GM23338 (cell line): ENCODE measurements at regions not wholly inside any gene's neighbourhood (a gene's known extent, or its start where the extent isn't known, plus 50 kb on each side); places are given as distances from the start of the nearest gene placed in this dataset.

Experiments used
- ATAC-seq: fragments of 200-7000 bp; cut with Tn5 transposase; 3 replicates; pipeline ENCODE4 v1.9.1; 2020
- DNase-seq: peaks from one replicate; pipeline ENCODE4 v3.0.0-alpha.2; 2015; ENCODE audit warnings: low spot score
- H2AFZ ChIP-seq: fragments of 200-600 bp; sonication (generic); 2 replicates; pipeline ENCODE4 v1.8.0; 2016; ENCODE audit warnings: antibody characterized with exemption, mild to moderate bottlenecking, moderate library complexity
- H3F3A ChIP-seq: fragments of 200-600 bp; sonication (generic); replicated peaks from 2 replicates; pipeline ENCODE4 v1.8.0; 2017; ENCODE audit warnings: antibody characterized with exemption, mixed run types, low read depth
- H3K27ac ChIP-seq: fragments of 200-600 bp; sonication (generic); 2 replicates; pipeline ENCODE4 v1.6.1; 2016; ENCODE audit warnings: low read depth
- H3K27me3 ChIP-seq: fragments of 200-600 bp; sonication (generic); 2 replicates; pipeline ENCODE4 v1.8.0; 2016; ENCODE audit warnings: mild to moderate bottlenecking, mixed run types, moderate library complexity; ENCODE audit not compliant: insufficient read depth
- H3K36me3 ChIP-seq: fragments of 200-600 bp; sonication (generic); 2 replicates; pipeline ENCODE4 v1.8.0; 2016; ENCODE audit warnings: mild to moderate bottlenecking; ENCODE audit not compliant: insufficient read depth
- H3K4me1 ChIP-seq: fragments of 200-600 bp; sonication (generic); 2 replicates; pipeline ENCODE4 v1.8.0; 2016; ENCODE audit warnings: mild to moderate bottlenecking, moderate library complexity; ENCODE audit not compliant: insufficient read depth
- H3K4me2 ChIP-seq: fragments of 200-600 bp; sonication (generic); 2 replicates; pipeline ENCODE4 v1.7.1; 2017; ENCODE audit warnings: mixed run types
- H3K4me3 ChIP-seq: fragments of 200-600 bp; sonication (generic); 2 replicates; pipeline ENCODE4 v1.6.1; 2016; ENCODE audit warnings: mixed run types
- H3K79me2 ChIP-seq: fragments of 200-600 bp; sonication (generic); replicated peaks from 2 replicates; pipeline ENCODE4 v1.8.0; 2017; ENCODE audit warnings: mild to moderate bottlenecking; ENCODE audit not compliant: insufficient read depth
- H3K9me2 ChIP-seq: fragments of 200-600 bp; sonication (generic); 2 replicates; pipeline ENCODE4 v1.8.0; 2017; ENCODE audit not compliant: insufficient read depth
- H4K20me1 ChIP-seq: fragments of 200-600 bp; sonication (generic); replicated peaks from 2 replicates; pipeline ENCODE4 v1.8.0; 2017; ENCODE audit warnings: mild to moderate bottlenecking; ENCODE audit not compliant: insufficient read depth
- H3K27ac Mint-ChIP-seq: 2 replicates; pipeline ENCODE4 v1.8.0; 2020; ENCODE audit warnings: inconsistent platforms, mild to moderate bottlenecking, moderate library complexity, mixed read lengths
- H3K27me3 Mint-ChIP-seq: 3 replicates; pipeline ENCODE4 v1.8.0; 2022; ENCODE audit warnings: low read depth, mild to moderate bottlenecking, moderate library complexity, mixed read lengths, inconsistent platforms; ENCODE audit not compliant: insufficient read depth, poor library complexity
- H3K36me3 Mint-ChIP-seq: 3 replicates; pipeline ENCODE4 v1.8.0; 2021; ENCODE audit warnings: low read depth, mild to moderate bottlenecking, inconsistent platforms, moderate library complexity, mixed read lengths
- H3K4me1 Mint-ChIP-seq: 3 replicates; pipeline ENCODE4 v1.8.0; 2020; ENCODE audit warnings: mild to moderate bottlenecking, inconsistent platforms, mixed read lengths
- H3K4me3 Mint-ChIP-seq: 3 replicates; pipeline ENCODE4 v1.8.0; 2021; ENCODE audit warnings: moderate library complexity, mild to moderate bottlenecking, inconsistent platforms, mixed read lengths
- H3K9me3 Mint-ChIP-seq: 3 replicates; pipeline ENCODE4 v1.8.0; 2020; ENCODE audit warnings: moderate library complexity, mild to moderate bottlenecking, inconsistent platforms, mixed read lengths
- CREB1 ChIP-seq: fragments of 250-450 bp; sonication (Bioruptor Pico); IDR thresholded peaks from 2 replicates; pipeline ENCODE4 v1.5.0; 2020; ENCODE audit warnings: low read depth, mild to moderate bottlenecking, moderate library complexity
- EZH2 ChIP-seq: fragments of 200-600 bp; sonication (generic); IDR thresholded peaks from one replicate; pipeline ENCODE4 v1.8.0; 2017; ENCODE audit warnings: antibody characterized with exemption, mild to moderate bottlenecking, low read depth; ENCODE audit not compliant: unreplicated experiment
- EZH2phosphoT487 ChIP-seq: fragments of 200-600 bp; sonication (generic); IDR thresholded peaks from one replicate; pipeline ENCODE4 v1.8.1; 2018; ENCODE audit warnings: antibody characterized with exemption; ENCODE audit not compliant: unreplicated experiment
- POLR2AphosphoS5 ChIP-seq: IDR thresholded peaks from 2 replicates; pipeline ENCODE4 v1.6.1; 2016; ENCODE audit warnings: antibody characterized with exemption, low read depth
- STAT1 ChIP-seq: IDR thresholded peaks from one replicate; pipeline ENCODE4 v1.6.1; 2016; ENCODE audit warnings: antibody characterized with exemption; ENCODE audit not compliant: unreplicated experiment
- ZNF331 ChIP-seq: fragments of 250-450 bp; sonication (Bioruptor Pico); IDR thresholded peaks from 2 replicates; pipeline ENCODE4 v1.5.0; 2020; ENCODE audit warnings: low read depth, mild to moderate bottlenecking, moderate library complexity
- TF ChIP-seq, protein P1 (sequence below): fragments of 250-450 bp; sonication (Bioruptor Pico); IDR thresholded peaks from 2 replicates; pipeline ENCODE4 v1.5.0; 2020; ENCODE audit warnings: mild to moderate bottlenecking, moderate library complexity
- TF ChIP-seq, protein P2 (sequence below), 2 experiments: fragments of 200-600 bp in 1 of 2; sonication (generic) in 1 of 2; conservative IDR thresholded peaks; 2 replicates each; pipeline versions ENCODE4 v1.5.1 to v1.6.1; 2016 to 2017; ENCODE audit warnings: antibody characterized with exemption in 2 of 2, low read depth in 2 of 2, mild to moderate bottlenecking in 2 of 2, moderate library complexity in 1 of 2
- TF ChIP-seq, protein P3 (sequence below): IDR thresholded peaks from one replicate; pipeline ENCODE4 v1.6.1; 2018; ENCODE audit warnings: antibody characterized with exemption; ENCODE audit not compliant: unreplicated experiment
- TF ChIP-seq, protein P4 (sequence below): IDR thresholded peaks from 2 replicates; pipeline ENCODE4 v1.6.1; 2016; ENCODE audit warnings: antibody characterized with exemption

DNA sequence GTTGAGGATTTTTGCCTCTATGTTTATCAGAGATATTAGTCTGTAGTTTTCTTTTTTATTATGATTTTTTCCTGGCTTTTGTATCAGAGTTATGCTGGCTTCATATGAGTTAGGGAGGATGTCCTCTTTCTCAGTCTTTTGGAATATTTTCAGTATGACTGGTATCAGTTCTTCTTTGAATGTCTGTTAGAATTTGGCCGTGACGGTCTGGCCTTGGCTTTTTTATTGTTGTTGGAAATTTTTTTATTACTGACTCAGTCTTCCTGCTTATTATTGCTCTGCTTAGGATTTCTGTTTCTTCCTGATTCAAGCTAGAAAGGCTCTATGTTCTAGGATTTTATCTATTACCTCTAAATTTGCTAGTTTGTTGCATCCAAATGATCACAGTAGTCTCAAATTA lies 421.9 kb downstream of the CDH10 start:
- Histone ChIP-seq H3K4me3 (no peak overlapping the region), H3K4me1 (no peaks in the 10 kb centered on the region), H2AFZ (no peak overlapping the region), H3K27me3 (no peaks in the 10 kb centered on the region), H4K20me1 (no peaks in the 10 kb centered on the region), H3K36me3 (no peaks in the 10 kb centered on the region), H3K79me2 (no peaks in the 10 kb centered on the region), H3K9me2 (no peaks in the 10 kb centered on the region; the same call in 1 of the 2 replicates), H3K4me2 (no peak overlapping the region), H3F3A (no peaks in the 10 kb centered on the region), H3K27ac (no peak overlapping the region)
- peaks cover 2% of the 10 kb centered on the region for H3K27me3 Mint-ChIP-seq
- H3K9me3 Mint-ChIP-seq, result peaks cover 25% of the 10 kb centered on the region
- peaks cover 10% of the 10 kb centered on the region for H3K36me3 Mint-ChIP-seq
- TF ChIP-seq, protein P1, sequence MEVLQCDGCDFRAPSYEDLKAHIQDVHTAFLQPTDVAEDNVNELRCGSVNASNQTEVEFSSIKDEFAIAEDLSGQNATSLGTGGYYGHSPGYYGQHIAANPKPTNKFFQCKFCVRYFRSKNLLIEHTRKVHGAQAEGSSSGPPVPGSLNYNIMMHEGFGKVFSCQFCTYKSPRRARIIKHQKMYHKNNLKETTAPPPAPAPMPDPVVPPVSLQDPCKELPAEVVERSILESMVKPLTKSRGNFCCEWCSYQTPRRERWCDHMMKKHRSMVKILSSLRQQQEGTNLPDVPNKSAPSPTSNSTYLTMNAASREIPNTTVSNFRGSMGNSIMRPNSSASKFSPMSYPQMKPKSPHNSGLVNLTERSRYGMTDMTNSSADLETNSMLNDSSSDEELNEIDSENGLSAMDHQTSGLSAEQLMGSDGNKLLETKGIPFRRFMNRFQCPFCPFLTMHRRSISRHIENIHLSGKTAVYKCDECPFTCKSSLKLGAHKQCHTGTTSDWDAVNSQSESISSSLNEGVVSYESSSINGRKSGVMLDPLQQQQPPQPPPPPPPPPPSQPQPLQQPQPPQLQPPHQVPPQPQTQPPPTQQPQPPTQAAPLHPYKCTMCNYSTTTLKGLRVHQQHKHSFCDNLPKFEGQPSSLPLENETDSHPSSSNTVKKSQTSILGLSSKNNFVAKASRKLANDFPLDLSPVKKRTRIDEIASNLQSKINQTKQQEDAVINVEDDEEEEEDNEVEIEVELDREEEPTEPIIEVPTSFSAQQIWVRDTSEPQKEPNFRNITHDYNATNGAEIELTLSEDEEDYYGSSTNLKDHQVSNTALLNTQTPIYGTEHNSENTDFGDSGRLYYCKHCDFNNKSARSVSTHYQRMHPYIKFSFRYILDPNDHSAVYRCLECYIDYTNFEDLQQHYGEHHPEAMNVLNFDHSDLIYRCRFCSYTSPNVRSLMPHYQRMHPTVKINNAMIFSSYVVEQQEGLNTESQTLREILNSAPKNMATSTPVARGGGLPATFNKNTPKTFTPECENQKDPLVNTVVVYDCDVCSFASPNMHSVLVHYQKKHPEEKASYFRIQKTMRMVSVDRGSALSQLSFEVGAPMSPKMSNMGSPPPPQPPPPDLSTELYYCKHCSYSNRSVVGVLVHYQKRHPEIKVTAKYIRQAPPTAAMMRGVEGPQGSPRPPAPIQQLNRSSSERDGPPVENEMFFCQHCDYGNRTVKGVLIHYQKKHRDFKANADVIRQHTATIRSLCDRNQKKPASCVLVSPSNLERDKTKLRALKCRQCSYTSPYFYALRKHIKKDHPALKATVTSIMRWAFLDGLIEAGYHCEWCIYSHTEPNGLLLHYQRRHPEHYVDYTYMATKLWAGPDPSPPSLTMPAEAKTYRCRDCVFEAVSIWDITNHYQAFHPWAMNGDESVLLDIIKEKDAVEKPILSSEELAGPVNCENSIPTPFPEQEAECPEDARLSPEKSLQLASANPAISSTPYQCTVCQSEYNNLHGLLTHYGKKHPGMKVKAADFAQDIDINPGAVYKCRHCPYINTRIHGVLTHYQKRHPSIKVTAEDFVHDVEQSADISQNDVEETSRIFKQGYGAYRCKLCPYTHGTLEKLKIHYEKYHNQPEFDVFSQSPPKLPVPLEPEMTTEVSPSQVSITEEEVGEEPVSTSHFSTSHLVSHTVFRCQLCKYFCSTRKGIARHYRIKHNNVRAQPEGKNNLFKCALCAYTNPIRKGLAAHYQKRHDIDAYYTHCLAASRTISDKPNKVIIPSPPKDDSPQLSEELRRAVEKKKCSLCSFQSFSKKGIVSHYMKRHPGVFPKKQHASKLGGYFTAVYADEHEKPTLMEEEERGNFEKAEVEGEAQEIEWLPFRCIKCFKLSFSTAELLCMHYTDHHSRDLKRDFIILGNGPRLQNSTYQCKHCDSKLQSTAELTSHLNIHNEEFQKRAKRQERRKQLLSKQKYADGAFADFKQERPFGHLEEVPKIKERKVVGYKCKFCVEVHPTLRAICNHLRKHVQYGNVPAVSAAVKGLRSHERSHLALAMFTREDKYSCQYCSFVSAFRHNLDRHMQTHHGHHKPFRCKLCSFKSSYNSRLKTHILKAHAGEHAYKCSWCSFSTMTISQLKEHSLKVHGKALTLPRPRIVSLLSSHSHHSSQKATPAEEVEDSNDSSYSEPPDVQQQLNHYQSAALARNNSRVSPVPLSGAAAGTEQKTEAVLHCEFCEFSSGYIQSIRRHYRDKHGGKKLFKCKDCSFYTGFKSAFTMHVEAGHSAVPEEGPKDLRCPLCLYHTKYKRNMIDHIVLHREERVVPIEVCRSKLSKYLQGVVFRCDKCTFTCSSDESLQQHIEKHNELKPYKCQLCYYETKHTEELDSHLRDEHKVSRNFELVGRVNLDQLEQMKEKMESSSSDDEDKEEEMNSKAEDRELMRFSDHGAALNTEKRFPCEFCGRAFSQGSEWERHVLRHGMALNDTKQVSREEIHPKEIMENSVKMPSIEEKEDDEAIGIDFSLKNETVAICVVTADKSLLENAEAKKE (CRISPR knock-in tag), result no peak
- no peak for TF ChIP-seq ZNF331 (CRISPR knock-in tag)
- no peak for TF ChIP-seq EZH2
- TF ChIP-seq, protein P2, sequence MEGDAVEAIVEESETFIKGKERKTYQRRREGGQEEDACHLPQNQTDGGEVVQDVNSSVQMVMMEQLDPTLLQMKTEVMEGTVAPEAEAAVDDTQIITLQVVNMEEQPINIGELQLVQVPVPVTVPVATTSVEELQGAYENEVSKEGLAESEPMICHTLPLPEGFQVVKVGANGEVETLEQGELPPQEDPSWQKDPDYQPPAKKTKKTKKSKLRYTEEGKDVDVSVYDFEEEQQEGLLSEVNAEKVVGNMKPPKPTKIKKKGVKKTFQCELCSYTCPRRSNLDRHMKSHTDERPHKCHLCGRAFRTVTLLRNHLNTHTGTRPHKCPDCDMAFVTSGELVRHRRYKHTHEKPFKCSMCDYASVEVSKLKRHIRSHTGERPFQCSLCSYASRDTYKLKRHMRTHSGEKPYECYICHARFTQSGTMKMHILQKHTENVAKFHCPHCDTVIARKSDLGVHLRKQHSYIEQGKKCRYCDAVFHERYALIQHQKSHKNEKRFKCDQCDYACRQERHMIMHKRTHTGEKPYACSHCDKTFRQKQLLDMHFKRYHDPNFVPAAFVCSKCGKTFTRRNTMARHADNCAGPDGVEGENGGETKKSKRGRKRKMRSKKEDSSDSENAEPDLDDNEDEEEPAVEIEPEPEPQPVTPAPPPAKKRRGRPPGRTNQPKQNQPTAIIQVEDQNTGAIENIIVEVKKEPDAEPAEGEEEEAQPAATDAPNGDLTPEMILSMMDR (conservative IDR thresholded peaks at IDR 0.05; ENCODE audit: low read depth in 2 of 2), result no peak
- no peak for ATAC-seq
- no peak for DNase-seq
- no peak overlapping the region for H3K4me3 Mint-ChIP-seq
- no peaks in the 10 kb centered on the region for H3K4me1 Mint-ChIP-seq
- no peak overlapping the region for H3K27ac Mint-ChIP-seq

DNA sequence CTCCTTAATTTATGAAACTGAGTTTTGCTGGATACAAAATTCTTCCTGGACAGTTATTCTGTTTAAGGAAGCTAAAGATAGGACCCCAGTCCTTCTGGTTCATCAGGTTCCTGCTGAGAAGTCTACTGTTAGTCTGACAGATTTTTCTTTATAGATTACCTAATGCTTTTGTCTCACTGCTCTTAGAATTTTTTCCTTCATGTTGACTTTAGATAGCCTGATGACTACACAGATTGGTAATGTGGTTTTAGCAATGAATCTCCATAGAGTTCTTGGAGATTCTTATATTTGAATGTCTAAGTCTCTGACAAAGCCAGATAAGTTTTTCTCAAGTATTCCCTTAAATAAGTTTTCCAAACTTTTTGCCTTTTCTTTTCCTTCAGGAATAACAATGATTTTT lies 419.7 kb downstream of the CDH10 start:
- Histone ChIP-seq H3K4me3 (no peak overlapping the region), H3K36me3 (no peaks in the 10 kb centered on the region), H3F3A (no peaks in the 10 kb centered on the region), H3K27me3 (no peaks in the 10 kb centered on the region), H3K4me2 (no peak overlapping the region), H4K20me1 (no peaks in the 10 kb centered on the region), H3K79me2 (no peaks in the 10 kb centered on the region), H2AFZ (no peak overlapping the region), H3K27ac (no peak overlapping the region), H3K9me2 (no peaks in the 10 kb centered on the region), H3K4me1 (no peaks in the 10 kb centered on the region)
- DNase-seq (no peak), ATAC-seq (no peak)
- H3K27ac Mint-ChIP-seq, result no peak overlapping the region
- H3K9me3 Mint-ChIP-seq, result peaks cover 19% of the 10 kb centered on the region
- no peak overlapping the region for H3K4me3 Mint-ChIP-seq
- peaks cover 2% of the 10 kb centered on the region for H3K27me3 Mint-ChIP-seq
- H3K4me1 Mint-ChIP-seq, result no peaks in the 10 kb centered on the region
- peaks cover 10% of the 10 kb centered on the region for H3K36me3 Mint-ChIP-seq
- TF ChIP-seq, protein P3, sequence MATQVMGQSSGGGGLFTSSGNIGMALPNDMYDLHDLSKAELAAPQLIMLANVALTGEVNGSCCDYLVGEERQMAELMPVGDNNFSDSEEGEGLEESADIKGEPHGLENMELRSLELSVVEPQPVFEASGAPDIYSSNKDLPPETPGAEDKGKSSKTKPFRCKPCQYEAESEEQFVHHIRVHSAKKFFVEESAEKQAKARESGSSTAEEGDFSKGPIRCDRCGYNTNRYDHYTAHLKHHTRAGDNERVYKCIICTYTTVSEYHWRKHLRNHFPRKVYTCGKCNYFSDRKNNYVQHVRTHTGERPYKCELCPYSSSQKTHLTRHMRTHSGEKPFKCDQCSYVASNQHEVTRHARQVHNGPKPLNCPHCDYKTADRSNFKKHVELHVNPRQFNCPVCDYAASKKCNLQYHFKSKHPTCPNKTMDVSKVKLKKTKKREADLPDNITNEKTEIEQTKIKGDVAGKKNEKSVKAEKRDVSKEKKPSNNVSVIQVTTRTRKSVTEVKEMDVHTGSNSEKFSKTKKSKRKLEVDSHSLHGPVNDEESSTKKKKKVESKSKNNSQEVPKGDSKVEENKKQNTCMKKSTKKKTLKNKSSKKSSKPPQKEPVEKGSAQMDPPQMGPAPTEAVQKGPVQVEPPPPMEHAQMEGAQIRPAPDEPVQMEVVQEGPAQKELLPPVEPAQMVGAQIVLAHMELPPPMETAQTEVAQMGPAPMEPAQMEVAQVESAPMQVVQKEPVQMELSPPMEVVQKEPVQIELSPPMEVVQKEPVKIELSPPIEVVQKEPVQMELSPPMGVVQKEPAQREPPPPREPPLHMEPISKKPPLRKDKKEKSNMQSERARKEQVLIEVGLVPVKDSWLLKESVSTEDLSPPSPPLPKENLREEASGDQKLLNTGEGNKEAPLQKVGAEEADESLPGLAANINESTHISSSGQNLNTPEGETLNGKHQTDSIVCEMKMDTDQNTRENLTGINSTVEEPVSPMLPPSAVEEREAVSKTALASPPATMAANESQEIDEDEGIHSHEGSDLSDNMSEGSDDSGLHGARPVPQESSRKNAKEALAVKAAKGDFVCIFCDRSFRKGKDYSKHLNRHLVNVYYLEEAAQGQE, result no peak
- TF ChIP-seq ZNF331 (CRISPR knock-in tag) (no peak), CREB1 (CRISPR knock-in tag) (no peak), EZH2phosphoT487 (no peak), POLR2AphosphoS5 (no peak), STAT1 (no peak)
- TF ChIP-seq, protein P4, sequence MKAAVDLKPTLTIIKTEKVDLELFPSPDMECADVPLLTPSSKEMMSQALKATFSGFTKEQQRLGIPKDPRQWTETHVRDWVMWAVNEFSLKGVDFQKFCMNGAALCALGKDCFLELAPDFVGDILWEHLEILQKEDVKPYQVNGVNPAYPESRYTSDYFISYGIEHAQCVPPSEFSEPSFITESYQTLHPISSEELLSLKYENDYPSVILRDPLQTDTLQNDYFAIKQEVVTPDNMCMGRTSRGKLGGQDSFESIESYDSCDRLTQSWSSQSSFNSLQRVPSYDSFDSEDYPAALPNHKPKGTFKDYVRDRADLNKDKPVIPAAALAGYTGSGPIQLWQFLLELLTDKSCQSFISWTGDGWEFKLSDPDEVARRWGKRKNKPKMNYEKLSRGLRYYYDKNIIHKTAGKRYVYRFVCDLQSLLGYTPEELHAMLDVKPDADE, result no peak
